ENCODE measurements at regions not wholly inside any gene's neighbourhood (a gene's known extent, or its start where the extent isn't known, plus 50 kb on each side); places are given as distances from the start of the nearest gene placed in this dataset.
"Not testable (repeated sequence)": the region's sequence is repeated elsewhere in the genome, so short reads cannot be mapped to it uniquely, and the experiment has no call there.

DNA sequence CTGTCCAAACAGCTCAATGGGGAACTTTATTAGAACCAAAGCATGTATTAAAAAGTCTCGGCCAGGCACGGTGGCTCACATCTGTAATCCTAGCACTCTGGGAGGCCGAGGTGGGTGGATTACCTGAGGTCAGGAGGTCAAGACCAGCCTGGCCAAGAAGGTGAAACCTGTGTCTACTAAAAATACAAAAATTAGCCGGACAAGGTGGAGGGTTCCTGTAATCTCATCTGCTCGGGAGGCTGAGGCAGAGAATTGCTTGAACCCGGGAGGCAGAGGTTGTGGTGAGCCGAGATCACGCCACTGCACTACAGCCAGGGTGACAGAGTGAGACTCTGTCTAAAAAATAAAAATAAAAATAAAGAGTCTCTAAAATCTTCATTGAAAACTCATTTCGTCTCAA is 132.8 kb upstream of the TPTE start:
- H3K27me3 ChIP-seq, result not testable (repeated sequence)

DNA sequence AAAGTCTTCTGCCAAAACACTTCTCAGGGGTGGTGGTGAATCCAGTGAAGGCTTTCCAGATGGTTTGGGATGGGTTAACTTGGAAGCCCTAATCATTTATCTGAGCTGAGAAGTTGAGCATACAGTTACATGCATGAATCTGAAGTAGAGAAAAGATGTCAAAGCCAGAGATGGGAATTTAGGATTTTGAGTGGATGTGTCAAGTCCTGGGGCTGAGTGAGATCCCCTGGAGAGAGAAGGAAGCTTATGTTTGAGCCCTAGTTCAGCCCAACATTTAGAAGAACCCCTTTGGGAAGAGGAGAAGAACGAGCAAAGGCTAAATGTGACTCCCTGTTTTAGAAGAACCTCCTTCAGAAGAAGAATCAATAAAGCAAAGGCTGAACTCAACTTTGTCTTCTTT is 129.1 kb upstream of the TPTE start:
- H3K4me3 ChIP-seq, DNase-seq, H3K36me3 ChIP-seq, H3K27me3 ChIP-seq, H3K9me3 ChIP-seq: not testable (repeated sequence)

More for the DNA sequence above, 132.8 kb upstream of the TPTE start:
- not testable (repeated sequence) for H3K36me3 ChIP-seq, H3K9me3 ChIP-seq, H3K4me3 ChIP-seq, DNase-seq

DNA sequence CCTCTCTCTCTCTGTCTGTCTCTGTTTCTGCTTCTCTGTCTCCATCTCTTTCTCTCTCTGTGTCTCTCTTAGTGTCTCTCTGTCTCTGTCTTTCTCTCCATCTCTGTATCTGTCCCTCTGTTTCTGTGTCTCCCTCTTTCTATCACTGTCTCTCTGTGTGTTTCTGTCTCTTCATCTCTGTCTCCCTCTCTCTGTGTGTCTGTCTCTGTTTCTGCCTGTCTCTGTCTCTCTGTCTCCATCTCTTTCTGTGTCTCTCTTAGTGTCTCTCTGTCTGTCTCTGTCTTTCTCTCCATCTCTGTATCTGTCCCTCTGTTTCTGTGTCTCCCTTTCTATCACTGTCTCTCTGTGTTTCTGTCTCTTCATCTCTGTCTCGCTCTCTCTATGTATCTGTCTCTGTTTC is 125.4 kb upstream of the TPTE start:
- H3K36me3 ChIP-seq, H3K27me3 ChIP-seq, DNase-seq, H3K4me3 ChIP-seq, H3K9me3 ChIP-seq: not testable (repeated sequence)

- not testable (repeated sequence) for H3K36me3 ChIP-seq, H3K4me3 ChIP-seq, H3K27me3 ChIP-seq, DNase-seq, H3K9me3 ChIP-seq
Measured at GRCh38 chr21:10397495-10397915, 123.9 kb upstream of the TPTE start.

DNA sequence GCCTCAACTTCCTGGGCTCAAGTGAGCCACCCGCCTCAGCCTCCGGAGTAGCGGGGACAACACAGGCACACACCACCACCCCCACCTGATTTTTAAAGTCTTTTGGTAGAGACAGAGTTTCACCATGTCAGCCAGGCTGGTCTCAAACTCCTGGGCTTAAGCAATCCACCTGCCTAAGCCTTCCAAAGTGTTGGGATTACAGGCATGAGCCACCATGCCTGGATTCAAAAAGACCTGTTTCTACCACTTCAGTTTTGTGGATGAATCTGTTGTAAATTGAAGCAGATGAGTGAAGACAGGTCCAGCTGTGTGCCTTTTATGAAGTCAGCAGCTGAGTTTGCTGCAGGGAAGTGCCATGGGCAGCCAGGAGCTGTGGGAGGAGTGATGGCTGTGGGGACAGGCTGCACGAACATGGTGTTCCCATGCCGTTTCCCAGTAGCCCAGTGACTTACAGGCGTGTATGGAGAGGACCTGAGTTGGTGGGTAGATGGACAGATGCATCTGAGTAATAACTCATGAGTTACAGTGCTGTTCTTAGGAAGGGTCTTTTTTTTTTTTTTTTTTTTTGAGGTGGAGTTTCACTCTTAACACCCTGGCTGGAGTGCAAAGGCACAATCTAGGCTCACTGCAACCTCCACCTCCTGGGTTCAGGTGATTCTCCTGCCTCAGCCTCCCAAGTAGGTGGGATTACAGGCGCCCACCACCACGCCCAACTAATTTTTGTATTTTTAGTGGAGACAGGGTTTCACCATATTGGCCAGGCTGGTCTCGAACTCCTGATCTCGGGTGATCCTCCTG is 122.5 kb upstream of the TPTE start:
- not testable (repeated sequence) for H3K27me3 ChIP-seq, H3K4me3 ChIP-seq, H3K36me3 ChIP-seq, DNase-seq, H3K9me3 ChIP-seq

GRCh38 chr21:10400622-10401361 is 120.6 kb upstream of the TPTE start:
- not testable (repeated sequence) for H3K9me3 ChIP-seq, H3K4me3 ChIP-seq, DNase-seq, H3K36me3 ChIP-seq, H3K27me3 ChIP-seq

GRCh38 chr21:10402461-10402860 is 118.9 kb upstream of the TPTE start:
- DNase-seq, H3K9me3 ChIP-seq: not testable (repeated sequence)

DNA sequence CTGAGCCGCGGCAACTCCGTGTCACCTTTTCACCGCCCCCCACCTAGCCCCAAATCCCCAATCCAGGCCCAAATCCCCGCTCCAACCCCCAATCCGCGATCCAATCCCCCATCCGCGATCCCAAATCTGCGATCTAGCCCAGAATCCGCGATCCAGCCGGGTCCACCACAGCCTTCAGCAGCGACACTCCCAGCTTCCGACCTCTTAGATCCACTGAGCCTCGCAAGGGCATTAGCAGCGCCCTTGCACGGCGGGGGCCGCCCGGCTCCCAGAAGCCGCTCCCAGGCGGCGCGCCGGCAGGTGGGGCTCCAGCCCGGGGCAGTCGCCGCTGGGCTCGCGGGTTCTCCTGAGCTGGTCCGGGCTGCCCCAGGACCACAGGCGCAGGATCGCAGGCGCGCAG is 116.1 kb upstream of the TPTE start:
- not testable (repeated sequence) for H3K36me3 ChIP-seq, H3K4me3 ChIP-seq, H3K27me3 ChIP-seq, H3K9me3 ChIP-seq, DNase-seq

More at GRCh38 chr21:10402461-10402860, 118.9 kb upstream of the TPTE start:
- H3K36me3 ChIP-seq, H3K4me3 ChIP-seq, H3K27me3 ChIP-seq: not testable (repeated sequence)

GRCh38 chr21:10409786-10410185 is 111.6 kb upstream of the TPTE start:
- DNase-seq, H3K9me3 ChIP-seq, H3K36me3 ChIP-seq, H3K4me3 ChIP-seq, H3K27me3 ChIP-seq: not testable (repeated sequence)

DNA sequence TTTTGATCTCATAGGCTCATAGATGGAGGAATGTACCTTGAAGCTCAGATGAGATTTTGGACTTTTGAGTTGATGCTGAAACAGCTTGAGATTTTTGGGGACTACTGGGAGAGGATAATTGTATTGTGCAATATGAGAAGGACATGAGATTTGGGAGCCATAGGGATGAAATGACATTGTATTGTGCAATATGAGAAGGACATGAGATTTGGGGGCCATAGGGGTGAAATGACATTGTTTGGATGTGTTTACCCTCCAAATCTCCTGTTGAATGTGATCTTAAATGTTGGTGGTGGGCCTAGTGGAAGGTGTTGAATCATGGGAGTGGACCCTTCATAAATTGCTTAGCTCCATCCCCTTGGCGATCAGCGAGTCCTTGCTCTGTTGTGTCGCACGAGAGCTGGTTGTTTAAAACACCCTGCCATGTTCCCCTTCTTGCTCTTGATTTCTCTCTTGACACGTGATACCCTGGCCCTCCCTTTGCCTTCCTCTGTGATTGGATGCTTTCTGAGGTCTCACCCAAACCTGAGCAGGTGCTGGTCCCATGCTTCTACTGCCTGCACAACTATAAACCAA is 110.9 kb upstream of the TPTE start:
- H3K9me3 ChIP-seq, H3K36me3 ChIP-seq, DNase-seq, H3K27me3 ChIP-seq, H3K4me3 ChIP-seq: not testable (repeated sequence)

DNA sequence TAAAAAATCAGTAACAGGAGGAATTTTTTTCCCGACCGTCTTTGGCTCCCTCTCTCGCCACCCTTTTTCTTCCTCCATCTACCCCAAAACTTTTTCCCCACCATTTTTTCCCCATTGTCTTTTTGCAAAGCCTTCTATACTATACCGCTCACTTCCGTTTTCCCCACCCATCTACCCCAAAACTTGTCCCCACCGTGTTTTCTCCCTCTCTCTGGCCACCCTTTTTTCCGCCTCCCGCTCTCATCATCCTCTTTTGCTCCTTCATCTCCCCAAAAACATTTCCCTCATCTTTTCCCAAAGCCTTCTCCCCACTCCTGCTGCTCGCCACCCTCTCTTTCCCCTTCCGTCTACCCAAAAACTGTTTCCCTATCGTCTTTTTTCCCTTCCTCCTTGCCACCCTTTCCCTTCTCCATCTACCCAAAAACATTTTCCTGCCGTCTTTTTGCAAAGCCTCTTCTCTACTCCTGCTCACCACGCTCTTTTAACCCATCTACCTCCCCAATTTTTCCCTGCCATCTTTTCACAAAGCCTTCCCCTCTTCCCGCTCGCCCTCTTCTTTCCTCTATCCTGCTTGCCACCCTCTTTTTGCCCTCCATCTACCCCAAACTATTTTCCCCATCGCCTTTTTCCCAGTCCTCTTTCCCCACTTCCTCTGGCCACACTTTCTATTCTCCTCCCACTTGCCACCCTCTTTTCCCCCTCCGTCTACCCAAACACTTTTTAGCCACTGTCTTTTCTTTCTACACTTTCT is 109.4 kb upstream of the TPTE start:
- not testable (repeated sequence) for H3K4me3 ChIP-seq

GRCh38 chr21:10412928-10413246 is 108.5 kb upstream of the TPTE start:
- H3K9me3 ChIP-seq, result not testable (repeated sequence)

More for the DNA sequence above, 109.4 kb upstream of the TPTE start:
- not testable (repeated sequence) for H3K27me3 ChIP-seq, H3K9me3 ChIP-seq, H3K36me3 ChIP-seq, DNase-seq

DNA sequence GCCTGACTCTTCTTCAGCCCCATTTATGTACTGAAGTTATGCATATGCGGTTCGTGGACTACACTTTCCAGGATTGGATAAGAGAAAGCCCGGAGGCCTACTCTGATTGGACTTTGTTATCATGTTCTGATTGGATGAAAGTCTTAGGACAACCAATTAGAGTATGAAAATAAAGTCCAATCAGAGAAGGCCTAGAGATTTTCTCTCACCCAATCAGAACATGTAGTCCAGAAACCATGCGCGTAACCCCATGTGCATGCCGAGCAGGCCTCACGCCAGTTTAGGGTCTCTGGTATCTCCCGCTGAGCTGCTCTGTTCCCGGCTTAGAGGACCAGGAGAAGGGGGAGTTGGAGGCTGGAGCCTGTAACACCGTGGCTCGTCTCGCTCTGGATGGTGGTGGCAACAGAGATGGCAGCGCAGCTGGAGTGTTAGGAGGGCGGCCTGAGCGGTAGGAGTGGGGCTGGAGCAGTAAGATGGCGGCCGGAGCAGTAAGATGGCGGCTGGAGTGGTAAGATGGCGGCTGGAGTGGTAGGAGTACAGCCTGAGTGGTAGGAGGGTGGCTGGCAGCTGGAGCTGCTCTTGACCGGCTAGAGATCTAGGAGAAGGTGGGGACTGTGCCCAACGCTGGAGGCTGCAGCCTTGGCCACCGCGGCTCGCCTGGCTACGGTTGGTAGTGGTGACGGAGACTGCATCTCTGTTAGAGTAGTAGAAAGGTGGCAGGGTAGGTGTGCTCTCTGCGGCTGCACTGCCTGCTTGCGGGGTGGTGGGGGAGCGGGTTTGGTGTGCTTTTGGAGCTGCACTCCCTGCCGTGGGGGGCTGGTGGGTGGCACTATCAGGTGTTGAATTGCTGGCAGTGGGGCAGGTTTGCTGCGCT is 107.9 kb upstream of the TPTE start:
- not testable (repeated sequence) for H3K4me3 ChIP-seq, H3K27me3 ChIP-seq, H3K36me3 ChIP-seq, H3K9me3 ChIP-seq, DNase-seq

More at GRCh38 chr21:10412928-10413246, 108.5 kb upstream of the TPTE start:
- DNase-seq, H3K4me3 ChIP-seq, H3K27me3 ChIP-seq, H3K36me3 ChIP-seq: not testable (repeated sequence)

DNA sequence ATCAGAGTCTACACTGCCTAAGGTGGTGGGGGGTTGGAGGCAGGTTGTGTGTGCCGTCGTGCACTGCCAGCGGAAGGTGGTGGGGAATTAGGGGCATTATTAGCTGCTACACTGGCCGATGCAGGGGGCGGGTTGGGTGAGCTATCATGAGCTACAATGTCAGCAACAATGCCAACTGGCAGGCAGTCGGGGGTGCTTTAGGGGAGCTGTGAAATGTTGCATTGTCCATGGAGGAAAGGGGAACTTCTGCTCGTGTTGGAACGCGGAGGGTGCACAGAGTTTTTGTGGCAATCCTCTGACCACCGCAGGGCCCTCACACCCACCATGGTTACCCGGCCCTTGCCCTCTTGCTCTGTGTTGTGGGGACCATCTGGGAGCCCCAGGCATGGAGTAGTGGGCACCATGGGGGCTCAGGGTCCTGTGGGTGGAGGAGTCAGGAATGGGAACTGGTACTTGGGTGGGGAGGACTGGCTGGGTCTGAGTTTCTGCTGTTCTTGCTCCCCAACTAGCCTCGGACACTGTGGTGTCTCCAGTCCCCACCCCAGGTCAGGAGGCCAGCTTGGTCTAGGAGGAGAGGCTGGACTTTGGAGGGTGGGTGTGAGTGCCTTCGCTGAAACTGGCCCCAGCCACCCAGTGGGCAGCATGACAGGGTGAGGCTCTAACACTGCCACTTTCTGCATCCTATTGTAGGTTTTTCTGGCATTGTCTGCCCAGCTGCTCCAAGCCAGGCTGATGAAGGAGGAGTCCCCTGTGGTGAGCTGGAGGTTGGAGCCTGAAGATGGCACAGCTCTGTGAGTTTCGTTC is 107.1 kb upstream of the TPTE start:
- DNase-seq, H3K4me3 ChIP-seq, H3K9me3 ChIP-seq, H3K27me3 ChIP-seq, H3K36me3 ChIP-seq: not testable (repeated sequence)

- H3K4me3 ChIP-seq, H3K9me3 ChIP-seq, H3K36me3 ChIP-seq, DNase-seq, H3K27me3 ChIP-seq: not testable (repeated sequence)
Measured at GRCh38 chr21:10414925-10415254, 106.5 kb upstream of the TPTE start.

GRCh38 chr21:10415456-10415855 is 105.9 kb upstream of the TPTE start:
- not testable (repeated sequence) for H3K36me3 ChIP-seq, H3K27me3 ChIP-seq, H3K9me3 ChIP-seq, DNase-seq, H3K4me3 ChIP-seq
